Fibroblast of lung (primary cell): ENCODE measurements at regions not wholly inside any gene's neighbourhood (a gene's known extent, or its start where the extent isn't known, plus 50 kb on each side); places are given as distances from the start of the nearest gene placed in this dataset.

Source experiments
- DNase-seq, 2 donors: peaks; one replicate each; pipeline versions ENCODE4 v3.0.0 to v3.0.0-alpha.2; 2010; ENCODE audit warnings: low read depth in 2 of 2
- H2AFZ ChIP-seq: 2 replicates; pipeline ENCODE4 v1.5.1; 2012; ENCODE audit warnings: low read length, control low read depth, inconsistent platforms
- H3K27ac ChIP-seq: 2 replicates; pipeline ENCODE4 v1.5.1; 2011; ENCODE audit warnings: low read length, control low read depth; ENCODE audit not compliant: insufficient read depth
- H3K27me3 ChIP-seq: 2 replicates; pipeline ENCODE4 v1.5.1; 2011; ENCODE audit warnings: mild to moderate bottlenecking, low read length; ENCODE audit not compliant: control insufficient read depth, insufficient read depth
- H3K36me3 ChIP-seq: 2 replicates; pipeline ENCODE4 v1.5.1; 2011; ENCODE audit warnings: low read length; ENCODE audit not compliant: control insufficient read depth, insufficient read depth
- H3K4me1 ChIP-seq: 2 replicates; pipeline ENCODE4 v1.5.1; 2011; ENCODE audit warnings: low read length; ENCODE audit not compliant: control insufficient read depth, insufficient read depth; ENCODE audit errors: extremely low read depth
- H3K4me2 ChIP-seq: 2 replicates; pipeline ENCODE4 v1.5.1; 2011; ENCODE audit warnings: low read length, control low read depth; ENCODE audit not compliant: insufficient read depth; ENCODE audit errors: extremely low read depth
- H3K4me3 ChIP-seq, 4 experiments: fragments of 200-600 bp in 1 of 4; sonication (generic) in 1 of 4; replicated peaks in 1 of 4; 2 replicates each; pipeline ENCODE4 v1.5.1; 2011 to 2016; ENCODE audit warnings: low read length in 4 of 4, low read depth in 3 of 4, mild to moderate bottlenecking in 3 of 4, control low read depth in 2 of 4, inconsistent platforms in 1 of 4, mixed read lengths in 1 of 4; ENCODE audit not compliant: insufficient read depth in 1 of 4; ENCODE audit errors: control extremely low read depth in 1 of 4
- H3K79me2 ChIP-seq: 2 replicates; pipeline ENCODE4 v1.5.1; 2012; ENCODE audit warnings: mild to moderate bottlenecking, low read length, inconsistent platforms; ENCODE audit not compliant: control insufficient read depth, insufficient read depth
- H3K9ac ChIP-seq: 2 replicates; pipeline ENCODE4 v1.5.1; 2011; ENCODE audit warnings: mild to moderate bottlenecking, low read length, control low read depth; ENCODE audit not compliant: insufficient read depth
- H3K9me3 ChIP-seq: 2 replicates; pipeline ENCODE4 v1.5.1; 2012; ENCODE audit warnings: low read depth, low read length; ENCODE audit not compliant: control insufficient read depth, insufficient read depth
- H4K20me1 ChIP-seq: 2 replicates; pipeline ENCODE4 v1.5.1; 2011; ENCODE audit warnings: low read length; ENCODE audit not compliant: control insufficient read depth, insufficient read depth; ENCODE audit errors: extremely low read depth
- EZH2 ChIP-seq: IDR thresholded peaks from 2 replicates; pipeline ENCODE4 v1.5.1; 2012; ENCODE audit warnings: low read length, control low read depth, mild to moderate bottlenecking; ENCODE audit errors: missing control alignments
- TF ChIP-seq, protein P1 (sequence below), 2 donors: IDR thresholded peaks in 1 of 2; conservative IDR thresholded peaks in 1 of 2; 1 replicate in 1 of 2; 2 replicates in 1 of 2; pipeline ENCODE4 v1.5.1; 2011 to 2012; ENCODE audit warnings: low read length in 2 of 2, control low read depth in 1 of 2, inconsistent platforms in 1 of 2, low read depth in 1 of 2, mild to moderate bottlenecking in 1 of 2

DNA sequence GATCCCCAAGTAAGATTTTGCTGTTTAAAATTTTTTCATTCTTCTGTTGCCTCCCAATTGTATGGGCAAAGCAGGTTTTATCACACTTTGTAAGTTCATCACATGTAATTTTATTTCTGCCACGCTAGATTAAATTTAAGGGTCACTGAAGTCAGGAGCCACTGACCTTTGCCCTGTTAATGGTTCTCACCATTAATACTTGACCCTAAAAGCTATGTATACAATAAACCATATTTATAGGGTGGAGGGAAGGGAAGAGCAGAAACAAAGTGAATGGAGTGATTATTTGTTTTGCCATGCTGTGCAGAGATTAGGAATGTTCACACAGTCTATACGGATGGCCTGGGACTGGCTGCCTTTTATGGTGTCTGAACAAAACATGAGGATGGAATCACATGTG lies 186.7 kb downstream of the BMP2 start:
- Histone ChIP-seq H3K27ac (no peak overlapping the region), H3K79me2 (no peaks in the 10 kb centered on the region), H3K27me3 (no peaks in the 10 kb centered on the region), H3K9ac (no peak overlapping the region), H2AFZ (no peak overlapping the region), H3K9me3 (no peaks in the 10 kb centered on the region), H3K4me1 (no peaks in the 10 kb centered on the region), H3K36me3 (no peaks in the 10 kb centered on the region), H3K4me2 (no peak overlapping the region), H3K4me3 (no peak overlapping the region), H4K20me1 (no peaks in the 10 kb centered on the region)
- TF ChIP-seq, protein P1, sequence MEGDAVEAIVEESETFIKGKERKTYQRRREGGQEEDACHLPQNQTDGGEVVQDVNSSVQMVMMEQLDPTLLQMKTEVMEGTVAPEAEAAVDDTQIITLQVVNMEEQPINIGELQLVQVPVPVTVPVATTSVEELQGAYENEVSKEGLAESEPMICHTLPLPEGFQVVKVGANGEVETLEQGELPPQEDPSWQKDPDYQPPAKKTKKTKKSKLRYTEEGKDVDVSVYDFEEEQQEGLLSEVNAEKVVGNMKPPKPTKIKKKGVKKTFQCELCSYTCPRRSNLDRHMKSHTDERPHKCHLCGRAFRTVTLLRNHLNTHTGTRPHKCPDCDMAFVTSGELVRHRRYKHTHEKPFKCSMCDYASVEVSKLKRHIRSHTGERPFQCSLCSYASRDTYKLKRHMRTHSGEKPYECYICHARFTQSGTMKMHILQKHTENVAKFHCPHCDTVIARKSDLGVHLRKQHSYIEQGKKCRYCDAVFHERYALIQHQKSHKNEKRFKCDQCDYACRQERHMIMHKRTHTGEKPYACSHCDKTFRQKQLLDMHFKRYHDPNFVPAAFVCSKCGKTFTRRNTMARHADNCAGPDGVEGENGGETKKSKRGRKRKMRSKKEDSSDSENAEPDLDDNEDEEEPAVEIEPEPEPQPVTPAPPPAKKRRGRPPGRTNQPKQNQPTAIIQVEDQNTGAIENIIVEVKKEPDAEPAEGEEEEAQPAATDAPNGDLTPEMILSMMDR (conservative IDR thresholded peaks at IDR 0.05 in 1 of 2, IDR thresholded peaks at IDR 0.05 in 1 of 2; ENCODE audit: low read depth in 1 of 2, low read length in 2 of 2): no peak
- TF ChIP-seq EZH2: no peak
- DNase-seq: no peak

DNA sequence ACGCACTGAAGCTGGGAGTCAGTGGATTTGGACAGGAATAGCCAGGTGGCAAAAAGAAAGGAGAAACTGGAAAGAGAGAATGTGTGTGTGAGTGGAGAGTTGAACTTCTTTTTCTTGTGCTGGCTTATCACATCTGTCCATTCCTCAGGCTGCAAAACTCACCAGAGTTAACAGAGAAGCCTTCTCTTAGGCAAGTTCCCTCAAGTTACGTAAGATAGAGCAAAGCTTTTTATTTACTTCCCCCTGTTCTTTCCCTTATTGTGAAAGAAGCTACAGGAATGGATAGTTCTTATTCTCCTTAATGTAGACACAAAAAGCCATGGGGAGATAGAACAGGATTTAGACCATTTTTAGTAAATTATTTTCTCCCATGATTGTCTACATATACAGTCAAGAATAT lies 188.6 kb downstream of the BMP2 start:
- no peak overlapping the region for H3K27ac ChIP-seq
- DNase-seq: peak in 1 of 2 donors; percentile 48
- no peak overlapping the region for H2AFZ ChIP-seq
- H4K20me1 ChIP-seq: no peaks in the 10 kb centered on the region
- H3K79me2 ChIP-seq: no peaks in the 10 kb centered on the region
- H3K27me3 ChIP-seq: no peaks in the 10 kb centered on the region
- H3K9me3 ChIP-seq: no peaks in the 10 kb centered on the region
- TF ChIP-seq, protein P1 (conservative IDR thresholded peaks at IDR 0.05 in 1 of 2, IDR thresholded peaks at IDR 0.05 in 1 of 2; ENCODE audit: low read depth in 1 of 2, low read length in 2 of 2): no peak
- no peak for TF ChIP-seq EZH2
- H3K4me3 ChIP-seq: no peak overlapping the region
- no peaks in the 10 kb centered on the region for H3K4me1 ChIP-seq
- H3K9ac ChIP-seq: no peak overlapping the region
- H3K4me2 ChIP-seq: no peak overlapping the region
- H3K36me3 ChIP-seq: no peaks in the 10 kb centered on the region

DNA sequence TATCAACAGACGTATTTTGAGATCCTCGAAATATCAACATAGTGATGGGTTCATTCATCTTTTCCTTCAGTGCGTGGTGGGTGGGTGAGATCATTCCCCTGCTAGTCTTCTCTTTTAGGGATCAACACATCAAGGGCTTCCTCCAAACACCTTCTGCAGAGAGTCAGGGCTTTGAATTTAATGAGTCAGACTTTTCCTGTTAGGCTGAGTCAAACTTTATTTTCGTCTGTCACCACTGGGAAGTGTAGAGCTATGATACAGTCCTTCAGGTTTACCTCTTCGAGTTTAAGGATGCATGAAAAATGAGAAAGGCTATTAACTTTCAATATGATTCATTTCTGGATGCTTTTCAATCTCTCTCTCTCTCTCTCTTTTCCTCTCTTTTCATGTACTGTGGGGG lies 189.1 kb downstream of the BMP2 start:
- no peaks in the 10 kb centered on the region for H3K36me3 ChIP-seq
- H3K9me3 ChIP-seq: no peaks in the 10 kb centered on the region
- H2AFZ ChIP-seq: no peak overlapping the region
- H3K79me2 ChIP-seq: no peaks in the 10 kb centered on the region
- H4K20me1 ChIP-seq: no peaks in the 10 kb centered on the region
- no peak overlapping the region for H3K4me2 ChIP-seq
- H3K27ac ChIP-seq: no peak overlapping the region
- peak in 1 of 2 donors; percentile 69 for DNase-seq
- H3K4me3 ChIP-seq: no peak overlapping the region
- no peaks in the 10 kb centered on the region for H3K4me1 ChIP-seq
- TF ChIP-seq, protein P1 (conservative IDR thresholded peaks at IDR 0.05 in 1 of 2, IDR thresholded peaks at IDR 0.05 in 1 of 2; ENCODE audit: low read depth in 1 of 2, low read length in 2 of 2): no peak
- no peak for TF ChIP-seq EZH2
- H3K9ac ChIP-seq: no peak overlapping the region
- no peaks in the 10 kb centered on the region for H3K27me3 ChIP-seq
